GM12873 (cell line): ENCODE measurements at regions not wholly inside any gene's neighbourhood (a gene's known extent, or its start where the extent isn't known, plus 50 kb on each side); places are given as distances from the start of the nearest gene placed in this dataset.

Experiments used
- CTCF ChIP-seq: IDR thresholded peaks from 2 replicates; pipeline ENCODE4 v1.5.1; 2012; ENCODE audit warnings: low read depth, mild to moderate bottlenecking, moderate library complexity, low read length, control low read depth; ENCODE audit not compliant: insufficient read depth; ENCODE audit errors: missing control alignments

- TF ChIP-seq CTCF: no peak
Observed at GRCh38 chr20:39602649-39603048, 640.5 kb downstream of the DHX35 start.

- TF ChIP-seq CTCF: no peak
Observed at GRCh38 chr20:39600871-39601270, 638.7 kb downstream of the DHX35 start.

- no peak for TF ChIP-seq CTCF
Observed at GRCh38 chr20:39600156-39600555, 638.0 kb downstream of the DHX35 start.

GRCh38 chr20:39596554-39596953 is 634.4 kb downstream of the DHX35 start:
- TF ChIP-seq CTCF: no peak

- no peak for TF ChIP-seq CTCF
Observed at GRCh38 chr20:39592371-39592770, 630.2 kb downstream of the DHX35 start.

- no peak for TF ChIP-seq CTCF
Observed at GRCh38 chr20:39588148-39588757, 626.1 kb downstream of the DHX35 start.

- TF ChIP-seq CTCF: no peak
Observed at GRCh38 chr20:39581034-39581433, 618.9 kb downstream of the DHX35 start.

GRCh38 chr20:39576771-39577170 is 614.6 kb downstream of the DHX35 start:
- no peak for TF ChIP-seq CTCF
